Endodermal cell (in vitro differentiated cells): ENCODE measurements at regions not wholly inside any gene's neighbourhood (a gene's known extent, or its start where the extent isn't known, plus 50 kb on each side); places are given as distances from the start of the nearest gene placed in this dataset.

Experiments
- DNase-seq: peaks from one replicate; pipeline ENCODE4 v3.0.0-alpha.2; 2017
- H3K27ac ChIP-seq: 2 replicates; pipeline ENCODE4 v1.5.1; 2013; ENCODE audit warnings: mild to moderate bottlenecking, low read depth, low read length, moderate library complexity
- H3K27me3 ChIP-seq: 2 replicates; pipeline ENCODE4 v1.6.1; 2013; ENCODE audit warnings: mild to moderate bottlenecking, low read length, moderate library complexity; ENCODE audit not compliant: insufficient read depth, control insufficient read depth, poor library complexity, severe bottlenecking
- H3K36me3 ChIP-seq: 2 replicates; pipeline ENCODE4 v1.7.0; 2013; ENCODE audit warnings: mild to moderate bottlenecking, low read length, moderate library complexity; ENCODE audit not compliant: control insufficient read depth, insufficient read depth
- H3K4me1 ChIP-seq: one replicate; pipeline ENCODE4 v1.7.0; 2013; ENCODE audit warnings: low read length; ENCODE audit not compliant: control insufficient read depth, insufficient read depth
- H3K4me3 ChIP-seq: 2 replicates; pipeline ENCODE4 v1.5.1; 2013; ENCODE audit warnings: mild to moderate bottlenecking, low read length, moderate library complexity
- H3K9ac ChIP-seq: 2 replicates; pipeline ENCODE4 v1.6.1; 2013; ENCODE audit warnings: mild to moderate bottlenecking, low read length, moderate library complexity; ENCODE audit not compliant: poor library complexity, severe bottlenecking; ENCODE audit errors: extremely low read depth
- H3K9me3 ChIP-seq: 2 replicates; pipeline ENCODE4 v1.6.1; 2013; ENCODE audit warnings: mild to moderate bottlenecking, low read length, moderate library complexity; ENCODE audit not compliant: control insufficient read depth
- H3K27ac Mint-ChIP-seq: 2 replicates; pipeline ENCODE4 v1.8.0; 2020; ENCODE audit warnings: mixed read lengths
- H3K27me3 Mint-ChIP-seq: 2 replicates; pipeline ENCODE4 v1.8.0; 2021; ENCODE audit warnings: mild to moderate bottlenecking, mixed read lengths; ENCODE audit not compliant: insufficient read depth
- H3K36me3 Mint-ChIP-seq: 2 replicates; pipeline ENCODE4 v1.8.0; 2020; ENCODE audit warnings: low read depth, mixed read lengths
- H3K4me1 Mint-ChIP-seq: 2 replicates; pipeline ENCODE4 v1.8.0; 2020; ENCODE audit warnings: mixed read lengths
- H3K4me3 Mint-ChIP-seq: 2 replicates; pipeline ENCODE4 v1.8.0; 2020; ENCODE audit warnings: mild to moderate bottlenecking, moderate library complexity, mixed read lengths
- H3K9me3 Mint-ChIP-seq: 2 replicates; pipeline ENCODE4 v1.8.0; 2020; ENCODE audit warnings: mild to moderate bottlenecking, mixed read lengths
- WGBS, 2 experiments: methylation state at CpG; one replicate each; pipeline versions ENCODE4 v1.1.5 to v1.1.7; 2013; ENCODE audit warnings: missing lambda C conversion rate in 2 of 2, mixed read lengths in 1 of 2; ENCODE audit not compliant: insufficient coverage in 1 of 2, insufficient read length in 1 of 2; 5-methylcytosine and 5-hydroxymethylcytosine counted together
- TF ChIP-seq, protein P1 (sequence below): fragments of 200-600 bp; sonication (generic); conservative IDR thresholded peaks from 2 replicates; pipeline ENCODE4 v1.5.0; 2021; ENCODE audit warnings: antibody characterized with exemption, mild to moderate bottlenecking

DNA sequence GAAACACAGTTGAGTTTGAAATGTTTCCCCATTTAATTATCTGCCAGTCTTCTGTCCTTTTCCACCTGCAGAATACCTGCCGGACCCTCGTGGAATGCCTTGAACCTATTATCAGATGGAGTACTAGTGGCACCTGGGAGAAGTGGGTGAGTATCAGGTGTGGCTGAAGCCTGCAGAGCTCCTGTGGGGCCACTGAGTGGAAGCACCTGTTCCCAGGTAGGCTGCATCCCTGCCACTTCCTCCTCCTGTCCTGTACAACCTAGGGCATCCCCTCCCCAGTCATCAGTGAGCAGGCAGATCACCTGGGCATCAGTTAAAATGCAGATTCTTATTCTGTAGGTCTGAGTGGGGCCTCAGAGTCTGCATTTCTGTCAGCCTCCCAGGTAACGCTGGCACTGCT, 80.8 kb upstream of the BZW1 start:
- Mint-ChIP-seq H3K4me3 (no peak overlapping the region), H3K36me3 (no peaks in the 10 kb centered on the region), H3K9me3 (no peaks in the 10 kb centered on the region), H3K27me3 (peaks cover 5% of the 10 kb centered on the region), H3K4me1 (peaks cover 5% of the 10 kb centered on the region), H3K27ac (no peak overlapping the region)
- no peak for DNase-seq
- Histone ChIP-seq H3K9me3 (no peaks in the 10 kb centered on the region), H3K4me1 (peaks cover 3% of the 10 kb centered on the region), H3K27ac (no peak overlapping the region), H3K4me3 (no peak overlapping the region), H3K36me3 (no peaks in the 10 kb centered on the region), H3K27me3 (peaks cover 6% of the 10 kb centered on the region), H3K9ac (no peak overlapping the region)
- TF ChIP-seq, protein P1, sequence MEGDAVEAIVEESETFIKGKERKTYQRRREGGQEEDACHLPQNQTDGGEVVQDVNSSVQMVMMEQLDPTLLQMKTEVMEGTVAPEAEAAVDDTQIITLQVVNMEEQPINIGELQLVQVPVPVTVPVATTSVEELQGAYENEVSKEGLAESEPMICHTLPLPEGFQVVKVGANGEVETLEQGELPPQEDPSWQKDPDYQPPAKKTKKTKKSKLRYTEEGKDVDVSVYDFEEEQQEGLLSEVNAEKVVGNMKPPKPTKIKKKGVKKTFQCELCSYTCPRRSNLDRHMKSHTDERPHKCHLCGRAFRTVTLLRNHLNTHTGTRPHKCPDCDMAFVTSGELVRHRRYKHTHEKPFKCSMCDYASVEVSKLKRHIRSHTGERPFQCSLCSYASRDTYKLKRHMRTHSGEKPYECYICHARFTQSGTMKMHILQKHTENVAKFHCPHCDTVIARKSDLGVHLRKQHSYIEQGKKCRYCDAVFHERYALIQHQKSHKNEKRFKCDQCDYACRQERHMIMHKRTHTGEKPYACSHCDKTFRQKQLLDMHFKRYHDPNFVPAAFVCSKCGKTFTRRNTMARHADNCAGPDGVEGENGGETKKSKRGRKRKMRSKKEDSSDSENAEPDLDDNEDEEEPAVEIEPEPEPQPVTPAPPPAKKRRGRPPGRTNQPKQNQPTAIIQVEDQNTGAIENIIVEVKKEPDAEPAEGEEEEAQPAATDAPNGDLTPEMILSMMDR: no peak
- WGBS, 2 experiments: 75 to 94% methylated on average over 1 to 3 of the region's 3 CpGs

DNA sequence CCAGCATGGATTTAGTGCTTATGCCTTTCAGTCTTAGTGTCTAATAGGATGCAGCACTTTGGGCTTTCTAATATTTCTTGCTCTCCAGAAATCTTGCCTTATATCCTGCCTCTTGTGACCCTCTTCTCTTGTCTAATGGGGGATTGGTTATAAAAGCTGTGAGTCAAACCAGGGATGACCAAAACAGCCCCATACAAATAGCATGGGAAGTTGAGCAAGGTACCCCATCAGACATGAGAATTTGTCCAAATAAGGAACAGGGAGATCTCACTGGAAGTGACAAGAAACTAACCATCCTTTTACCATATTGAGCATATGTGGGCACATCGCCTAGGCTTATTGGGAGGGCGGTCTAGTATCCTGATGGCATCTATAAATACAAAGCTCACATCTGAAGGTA, 78.8 kb upstream of the BZW1 start:
- Mint-ChIP-seq H3K9me3 (no peaks in the 10 kb centered on the region), H3K27ac (no peak overlapping the region), H3K4me1 (peaks cover 22% of the 10 kb centered on the region), H3K4me3 (no peak overlapping the region), H3K36me3 (no peaks in the 10 kb centered on the region), H3K27me3 (peaks cover 2% of the 10 kb centered on the region)
- TF ChIP-seq, protein P1: no peak
- Histone ChIP-seq H3K9ac (no peak overlapping the region), H3K9me3 (no peaks in the 10 kb centered on the region), H3K4me1 (peaks cover 5% of the 10 kb centered on the region), H3K4me3 (no peak overlapping the region), H3K27ac (no peak overlapping the region), H3K36me3 (no peaks in the 10 kb centered on the region), H3K27me3 (no peaks in the 10 kb centered on the region)
- WGBS, 2 experiments: 79 to 97% methylated on average over 2 of the region's 2 CpGs
- no peak for DNase-seq

DNA sequence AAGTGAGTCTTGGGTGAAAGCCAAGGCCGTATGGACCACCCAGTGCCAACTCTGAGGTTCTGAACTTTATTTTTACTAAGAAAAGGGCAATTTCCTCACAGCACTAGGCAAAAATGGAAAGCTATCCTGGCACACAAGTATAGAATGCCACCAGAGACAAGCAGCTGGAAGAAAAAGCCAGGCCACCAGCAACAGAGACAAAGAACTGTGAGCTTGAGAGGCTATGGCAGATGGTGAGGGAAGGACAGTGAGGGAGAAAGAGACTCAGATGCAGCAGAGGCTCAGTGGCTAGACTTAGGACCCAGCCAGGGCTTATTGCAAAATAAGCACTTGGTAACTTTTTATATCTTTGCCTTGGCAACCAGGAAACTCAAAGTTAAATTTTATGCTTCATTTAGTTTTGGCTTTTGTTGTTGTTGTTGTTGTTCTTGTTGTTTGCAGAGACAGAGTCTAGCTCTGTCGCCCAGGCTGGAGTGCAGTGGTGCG, 78.0 kb upstream of the BZW1 start:
- 95 to 100% methylated on average over 2 to 3 of the region's 3 CpGs for WGBS, 2 experiments
- no peak overlapping the region for H3K27ac ChIP-seq
- no peak overlapping the region for H3K9ac ChIP-seq
- H3K9me3 ChIP-seq: no peaks in the 10 kb centered on the region
- no peak for DNase-seq
- peaks cover 5% of the 10 kb centered on the region for H3K4me1 ChIP-seq
- H3K27ac Mint-ChIP-seq: no peak overlapping the region
- no peak overlapping the region for H3K4me3 ChIP-seq
- peaks cover 2% of the 10 kb centered on the region for H3K27me3 Mint-ChIP-seq
- no peak overlapping the region for H3K4me3 Mint-ChIP-seq
- no peaks in the 10 kb centered on the region for H3K9me3 Mint-ChIP-seq
- H3K27me3 ChIP-seq: no peaks in the 10 kb centered on the region
- peaks cover 26% of the 10 kb centered on the region for H3K4me1 Mint-ChIP-seq
- TF ChIP-seq, protein P1: no peak
- H3K36me3 ChIP-seq: no peaks in the 10 kb centered on the region
- no peaks in the 10 kb centered on the region for H3K36me3 Mint-ChIP-seq
